Calu3 (cell line): ENCODE measurements at regions not wholly inside any gene's neighbourhood (a gene's known extent, or its start where the extent isn't known, plus 50 kb on each side); places are given as distances from the start of the nearest gene placed in this dataset.

Source experiments
- BruUV-seq: library from RNA; stranded (reverse); fragments of 400-500 nt; replicated peaks from 2 replicates; lab custom pipeline; 2021; lab: Mats Ljungman, UMichigan
- CTCF ChIA-PET: fragments of 300-600 bp; sonication (Branson Sonifier 250); formaldehyde crosslinking; loops from one replicate; lab custom pipeline; 2022; ENCODE audit warnings: antibody characterized with exemption; lab: Charles Lee
- DNase-seq: peaks from one replicate; pipeline ENCODE4 v3.0.0; 2022
- H3K27ac Mint-ChIP-seq: one replicate; pipeline ENCODE4 v1.8.0; 2022; ENCODE audit warnings: mixed read lengths; ENCODE audit not compliant: unreplicated experiment
- H3K27me3 Mint-ChIP-seq: one replicate; pipeline ENCODE4 v1.8.0; 2022; ENCODE audit warnings: mixed read lengths; ENCODE audit not compliant: unreplicated experiment
- H3K36me3 Mint-ChIP-seq: one replicate; pipeline ENCODE4 v1.8.0; 2022; ENCODE audit warnings: mild to moderate bottlenecking, moderate library complexity, mixed read lengths; ENCODE audit not compliant: insufficient read depth, unreplicated experiment
- H3K4me1 Mint-ChIP-seq: one replicate; pipeline ENCODE4 v1.8.0; 2022; ENCODE audit warnings: mild to moderate bottlenecking, low read depth, mixed read lengths; ENCODE audit not compliant: unreplicated experiment
- H3K4me3 Mint-ChIP-seq: one replicate; pipeline ENCODE4 v1.8.0; 2022; ENCODE audit warnings: mild to moderate bottlenecking, low read depth, moderate library complexity, mixed read lengths; ENCODE audit not compliant: unreplicated experiment
- H3K9me3 Mint-ChIP-seq: one replicate; pipeline ENCODE4 v1.8.0; 2022; ENCODE audit warnings: low read depth, mixed read lengths; ENCODE audit not compliant: unreplicated experiment
- intact Hi-C: fragments of 100-400 bp; cut with micrococcal nuclease; formaldehyde crosslinking; loops from one replicate; pipeline ENCODE4 v1.10.0; 2022; ENCODE audit not compliant: unreplicated experiment
- TF ChIP-seq, protein P1 (sequence below): fragments of 200-600 bp; IDR thresholded peaks from one replicate; pipeline ENCODE4 v1.8.0; 2022; ENCODE audit warnings: antibody characterized with exemption; ENCODE audit not compliant: unreplicated experiment

DNA sequence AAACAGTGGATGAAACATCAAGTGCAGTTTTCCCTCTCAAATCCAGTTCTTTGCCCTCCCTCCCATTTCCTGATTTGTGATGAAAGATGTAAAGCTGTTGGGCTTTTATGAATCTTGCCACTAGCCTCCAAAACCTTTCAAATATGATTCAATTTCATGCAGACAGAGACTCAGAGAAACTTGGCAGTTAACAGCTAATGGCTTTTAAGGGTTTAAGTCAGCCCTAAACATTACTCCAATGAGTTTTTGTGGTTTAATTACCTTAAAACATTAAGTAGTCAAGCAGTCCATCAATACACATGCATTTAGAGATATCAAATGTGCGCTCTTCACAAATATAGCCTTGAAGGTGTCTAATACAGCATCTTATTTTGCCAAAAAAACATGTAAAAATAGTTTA, 1594.0 kb upstream of the GOT2 start:
- CTCF ChIA-PET: no interaction called here
- Mint-ChIP-seq H3K4me3 (no peak overlapping the region), H3K36me3 (no peaks in the 10 kb centered on the region), H3K27me3 (no peaks in the 10 kb centered on the region), H3K4me1 (no peaks in the 10 kb centered on the region), H3K27ac (no peak overlapping the region), H3K9me3 (peaks cover 6% of the 10 kb centered on the region)
- intact Hi-C loops: no loop called here
- TF ChIP-seq, protein P1, sequence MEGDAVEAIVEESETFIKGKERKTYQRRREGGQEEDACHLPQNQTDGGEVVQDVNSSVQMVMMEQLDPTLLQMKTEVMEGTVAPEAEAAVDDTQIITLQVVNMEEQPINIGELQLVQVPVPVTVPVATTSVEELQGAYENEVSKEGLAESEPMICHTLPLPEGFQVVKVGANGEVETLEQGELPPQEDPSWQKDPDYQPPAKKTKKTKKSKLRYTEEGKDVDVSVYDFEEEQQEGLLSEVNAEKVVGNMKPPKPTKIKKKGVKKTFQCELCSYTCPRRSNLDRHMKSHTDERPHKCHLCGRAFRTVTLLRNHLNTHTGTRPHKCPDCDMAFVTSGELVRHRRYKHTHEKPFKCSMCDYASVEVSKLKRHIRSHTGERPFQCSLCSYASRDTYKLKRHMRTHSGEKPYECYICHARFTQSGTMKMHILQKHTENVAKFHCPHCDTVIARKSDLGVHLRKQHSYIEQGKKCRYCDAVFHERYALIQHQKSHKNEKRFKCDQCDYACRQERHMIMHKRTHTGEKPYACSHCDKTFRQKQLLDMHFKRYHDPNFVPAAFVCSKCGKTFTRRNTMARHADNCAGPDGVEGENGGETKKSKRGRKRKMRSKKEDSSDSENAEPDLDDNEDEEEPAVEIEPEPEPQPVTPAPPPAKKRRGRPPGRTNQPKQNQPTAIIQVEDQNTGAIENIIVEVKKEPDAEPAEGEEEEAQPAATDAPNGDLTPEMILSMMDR: no peak
- DNase-seq: no peak
- no TSS peak for BruUV-seq

DNA sequence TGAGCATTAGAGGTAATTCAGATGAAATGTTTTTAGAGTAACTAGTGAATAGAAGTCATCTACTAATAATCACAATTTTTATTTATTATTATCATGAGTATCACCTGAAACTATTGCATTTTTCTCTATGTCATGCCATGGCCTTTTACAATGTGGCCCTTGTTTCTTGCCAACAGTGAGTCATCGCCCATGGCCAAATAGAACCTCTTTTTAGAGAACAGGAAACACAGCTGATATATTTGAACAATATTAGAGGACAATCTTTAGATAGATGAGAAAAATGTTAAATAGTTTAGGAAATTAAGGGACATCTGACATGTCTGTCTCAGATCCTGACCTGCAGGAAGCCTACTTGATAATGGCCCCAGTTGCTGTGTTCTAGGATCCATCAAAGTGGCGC, 1584.4 kb upstream of the GOT2 start:
- H3K4me3 Mint-ChIP-seq: no peak overlapping the region
- H3K27me3 Mint-ChIP-seq: no peaks in the 10 kb centered on the region
- H3K9me3 Mint-ChIP-seq: peaks cover 13% of the 10 kb centered on the region
- no peak overlapping the region for H3K27ac Mint-ChIP-seq
- intact Hi-C loops: loop anchor here (10.0 kb wide), 1 partner anchor 56 kb away; no protein-coding TSS in a partner anchor
- H3K4me1 Mint-ChIP-seq: no peaks in the 10 kb centered on the region
- TF ChIP-seq, protein P1: no peak
- no peak for DNase-seq
- CTCF ChIA-PET: no interaction called here
- no peaks in the 10 kb centered on the region for H3K36me3 Mint-ChIP-seq
- no TSS peak for BruUV-seq

DNA sequence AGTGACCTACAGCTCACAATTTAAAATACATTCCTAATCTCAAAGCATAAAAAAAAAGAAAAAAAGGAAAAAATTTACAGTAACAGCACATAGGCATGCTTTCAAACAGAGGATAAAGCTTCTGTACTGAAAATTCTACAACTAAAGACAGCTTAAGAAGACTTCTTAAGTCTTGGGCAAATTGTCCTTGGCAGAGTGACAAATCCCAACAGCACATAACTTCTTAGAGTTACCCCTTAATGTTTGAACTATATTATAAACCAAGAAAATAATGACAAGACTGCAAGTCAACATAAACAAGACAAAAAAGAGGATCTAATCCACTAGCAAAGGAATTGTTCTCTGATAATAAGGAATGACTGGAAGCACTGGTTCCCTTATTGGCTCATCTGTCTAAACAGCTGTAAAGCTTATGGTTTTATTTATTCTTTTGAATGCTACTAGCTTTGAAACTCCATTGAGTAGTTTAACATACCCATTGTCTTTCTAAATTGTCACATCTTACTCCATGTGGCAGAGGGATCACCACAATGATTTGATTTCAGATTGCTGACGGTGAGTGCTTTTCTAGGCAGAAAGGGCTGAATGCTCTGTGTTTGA, 1576.8 kb upstream of the GOT2 start:
- DNase-seq: no peak
- no TSS peak for BruUV-seq
- CTCF ChIA-PET: no interaction called here
- intact Hi-C loops: loop anchor here (10.0 kb wide), 1 partner anchor 64 kb away; no protein-coding TSS in a partner anchor
- TF ChIP-seq, protein P1: no peak
- Mint-ChIP-seq H3K4me3 (no peak overlapping the region), H3K9me3 (peaks cover 19% of the 10 kb centered on the region), H3K27ac (no peak overlapping the region), H3K4me1 (no peaks in the 10 kb centered on the region), H3K36me3 (no peaks in the 10 kb centered on the region), H3K27me3 (no peaks in the 10 kb centered on the region)

DNA sequence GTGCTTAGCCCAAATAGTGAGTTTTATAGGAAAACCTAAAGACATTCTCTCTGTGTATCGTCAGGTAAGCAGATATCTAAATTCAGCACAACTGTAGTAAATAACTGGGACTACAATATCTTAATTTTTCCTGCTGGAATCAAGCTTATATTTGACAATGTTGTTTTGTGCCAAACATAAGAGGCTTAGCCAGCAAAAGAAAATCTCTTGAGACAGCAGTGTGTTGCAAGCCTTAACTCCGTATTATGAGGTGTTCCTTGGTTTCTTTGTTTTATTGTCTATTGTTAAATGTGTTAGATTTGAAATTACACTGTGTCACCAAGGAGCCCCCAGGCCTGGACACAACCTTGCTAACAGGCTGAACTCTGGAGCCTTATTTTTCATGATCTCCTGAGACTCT, 1570.6 kb upstream of the GOT2 start:
- Mint-ChIP-seq H3K4me3 (no peak overlapping the region), H3K27ac (no peak overlapping the region), H3K4me1 (no peaks in the 10 kb centered on the region), H3K36me3 (no peaks in the 10 kb centered on the region), H3K9me3 (peaks cover 14% of the 10 kb centered on the region), H3K27me3 (no peaks in the 10 kb centered on the region)
- TF ChIP-seq, protein P1: no peak
- no TSS peak for BruUV-seq
- CTCF ChIA-PET: no interaction called here
- intact Hi-C loops: no loop called here
- DNase-seq: no peak
